GM11168 (cell line): ENCODE measurements at regions not wholly inside any gene's neighbourhood (a gene's known extent, or its start where the extent isn't known, plus 50 kb on each side); places are given as distances from the start of the nearest gene placed in this dataset.

ENCODE experiments used
- in situ Hi-C: fragments of 300-500 bp; cut with MboI; formaldehyde crosslinking; loops from one replicate; pipeline ENCODE4 v1.12.0; 2022; ENCODE audit warnings: low sequenced_read_pairs; ENCODE audit not compliant: unreplicated experiment

- in situ Hi-C loops = no loop called here
These were observed 787.7 kb downstream of the UQCRFS1 start for GRCh38 chr19:28425046-28425931.

GRCh38 chr19:28424662-28425045, 788.3 kb downstream of the UQCRFS1 start:
- in situ Hi-C loops = no loop called here

- in situ Hi-C loops = no loop called here
These were observed 788.9 kb downstream of the UQCRFS1 start for GRCh38 chr19:28424077-28424476.

GRCh38 chr19:28422791-28423650, 789.9 kb downstream of the UQCRFS1 start:
- in situ Hi-C loops = no loop called here

- in situ Hi-C loops = no loop called here
These were observed 790.9 kb downstream of the UQCRFS1 start for GRCh38 chr19:28422046-28422445.

- in situ Hi-C loops = no loop called here
These were observed 792.0 kb downstream of the UQCRFS1 start for GRCh38 chr19:28420811-28421550.

GRCh38 chr19:28419312-28419711, 793.6 kb downstream of the UQCRFS1 start:
- in situ Hi-C loops = no loop called here

GRCh38 chr19:28417361-28417760, 795.6 kb downstream of the UQCRFS1 start:
- in situ Hi-C loops = no loop called here

- in situ Hi-C loops = no loop called here
These were observed 796.7 kb downstream of the UQCRFS1 start for GRCh38 chr19:28416245-28416644.

GRCh38 chr19:28414748-28415147, 798.2 kb downstream of the UQCRFS1 start:
- in situ Hi-C loops = no loop called here

- in situ Hi-C loops = no loop called here
These were observed 803.1 kb downstream of the UQCRFS1 start for GRCh38 chr19:28409859-28410258.

- in situ Hi-C loops = no loop called here
These were observed 806.0 kb downstream of the UQCRFS1 start for GRCh38 chr19:28406966-28407365.

GRCh38 chr19:28405346-28405742, 807.6 kb downstream of the UQCRFS1 start:
- in situ Hi-C loops = no loop called here

- in situ Hi-C loops = no loop called here
These were observed 808.5 kb downstream of the UQCRFS1 start for GRCh38 chr19:28404472-28404871.

GRCh38 chr19:28403690-28404089, 809.3 kb downstream of the UQCRFS1 start:
- in situ Hi-C loops = no loop called here

GRCh38 chr19:28402701-28403290, 810.2 kb downstream of the UQCRFS1 start:
- in situ Hi-C loops = no loop called here

- in situ Hi-C loops = no loop called here
These were observed 811.1 kb downstream of the UQCRFS1 start for GRCh38 chr19:28401739-28402424.

GRCh38 chr19:28400953-28401671, 811.8 kb downstream of the UQCRFS1 start:
- in situ Hi-C loops = no loop called here

- in situ Hi-C loops = no loop called here
These were observed 813.8 kb downstream of the UQCRFS1 start for GRCh38 chr19:28399187-28399586.
